T-helper 2 cell treated with Interferon-gamma antibody and Interleukin-4, amounts not matched to agents 100 ng/mL and 5 ng/mL, for 36 hours (primary cell): ENCODE measurements at regions not wholly inside any gene's neighbourhood (a gene's known extent, or its start where the extent isn't known, plus 50 kb on each side); places are given as distances from the start of the nearest gene placed in this dataset.

ENCODE experiments used
- intact Hi-C: fragments of 100-400 bp; cut with micrococcal nuclease; formaldehyde crosslinking; loops from one replicate; pipeline ENCODE4 v1.15.1; 2023

DNA sequence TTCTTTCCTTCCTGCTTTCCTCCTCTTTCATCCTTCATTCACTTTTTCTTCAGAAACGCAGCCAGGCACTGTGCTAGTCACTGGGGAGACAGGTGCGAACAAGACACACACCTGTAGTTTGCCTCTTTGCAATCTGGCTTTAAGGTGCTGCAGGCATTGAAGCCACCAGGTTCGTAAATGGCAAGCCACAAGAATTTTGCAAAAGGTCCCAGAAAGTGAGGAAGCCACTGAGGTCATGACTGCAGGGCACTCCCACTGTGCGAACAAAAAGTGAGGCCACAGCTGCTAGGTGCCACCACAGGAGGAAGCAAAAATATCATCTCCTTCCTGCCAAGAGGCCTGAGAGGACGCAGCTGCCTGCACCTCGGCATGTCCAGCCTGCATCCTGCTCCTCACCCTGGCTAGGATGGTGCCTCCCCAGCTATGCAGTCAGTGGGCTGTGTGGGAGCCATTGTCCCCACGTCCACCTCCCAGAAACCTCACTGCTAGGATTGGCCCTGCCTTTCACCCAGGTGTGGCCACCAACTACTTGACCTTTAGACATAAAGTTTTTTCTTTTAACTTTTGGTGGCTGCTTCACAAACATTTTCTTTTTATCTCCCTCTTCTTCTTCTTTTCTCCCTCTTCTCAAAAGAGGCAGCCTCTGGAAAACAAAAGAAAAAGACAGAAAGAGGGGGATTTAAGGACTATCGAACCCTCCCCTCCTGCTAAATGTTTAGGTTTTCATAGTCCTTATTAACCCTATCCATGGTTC lies 230.8 kb downstream of the BCAS1 start:
- intact Hi-C loops, result loop anchor here (5.0 kb wide), 3 partner anchors 78 to 182 kb away; no protein-coding TSS in a partner anchor

DNA sequence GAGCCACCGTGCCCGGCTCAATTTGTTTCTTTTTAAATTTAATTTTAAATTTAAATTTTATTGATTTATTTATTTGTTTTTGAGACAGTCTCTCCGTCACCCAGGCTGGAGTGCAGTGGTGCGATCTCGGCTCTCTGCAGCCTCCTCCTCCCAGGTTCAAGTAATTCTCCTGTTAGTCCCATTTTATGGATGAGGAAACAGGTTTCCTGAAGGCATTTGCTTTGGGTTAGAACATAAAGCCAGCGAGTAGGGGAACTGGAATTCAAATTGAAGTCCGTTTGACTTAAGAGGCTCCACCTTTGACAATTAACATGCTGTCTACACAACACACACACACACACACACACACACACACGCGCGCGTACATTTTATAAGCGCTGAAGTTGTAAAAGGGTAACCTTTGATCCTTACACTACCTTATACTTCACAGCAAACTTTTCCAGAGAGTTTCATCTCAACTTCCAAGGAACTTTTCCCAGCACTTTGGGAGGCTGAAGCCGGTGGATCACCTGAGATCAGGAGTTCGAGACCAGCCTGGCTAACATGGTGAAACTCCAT lies 232.0 kb downstream of the BCAS1 start:
- intact Hi-C loops, result no loop called here

DNA sequence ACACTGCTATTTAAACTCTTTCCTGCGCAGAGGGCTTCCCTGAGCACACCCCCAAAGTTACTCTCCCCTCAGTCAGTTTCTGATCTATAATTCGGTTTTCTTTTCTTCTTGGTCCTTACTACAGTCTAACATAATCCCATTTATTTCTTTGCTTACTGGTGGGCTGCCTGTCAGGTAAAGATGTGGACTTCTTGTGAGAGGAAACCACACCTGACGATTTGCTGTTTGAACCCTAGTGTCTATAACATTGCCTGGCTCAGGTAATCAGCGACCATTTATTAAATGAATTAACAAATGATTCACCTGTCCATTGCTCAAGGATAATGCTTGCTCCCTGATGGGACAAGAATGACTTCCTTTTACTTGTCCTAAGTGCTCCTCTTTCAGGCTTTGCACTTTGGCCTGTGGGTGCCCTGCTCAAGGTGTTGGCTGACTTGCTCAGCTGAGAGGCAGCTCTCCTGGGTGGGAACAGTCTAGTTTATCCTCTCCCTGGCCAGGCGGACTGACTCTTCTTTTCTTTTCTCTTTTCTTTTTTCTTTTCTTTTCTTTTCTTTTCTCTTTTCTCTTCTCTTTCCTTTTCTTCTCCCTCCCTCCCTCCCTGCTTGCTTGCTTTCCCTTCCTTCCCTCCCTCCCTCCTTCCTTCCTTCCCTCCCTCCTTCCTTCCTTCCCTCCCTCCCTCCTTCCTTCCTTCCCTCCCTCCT lies 233.1 kb downstream of the BCAS1 start:
- intact Hi-C loops, result no loop called here

DNA sequence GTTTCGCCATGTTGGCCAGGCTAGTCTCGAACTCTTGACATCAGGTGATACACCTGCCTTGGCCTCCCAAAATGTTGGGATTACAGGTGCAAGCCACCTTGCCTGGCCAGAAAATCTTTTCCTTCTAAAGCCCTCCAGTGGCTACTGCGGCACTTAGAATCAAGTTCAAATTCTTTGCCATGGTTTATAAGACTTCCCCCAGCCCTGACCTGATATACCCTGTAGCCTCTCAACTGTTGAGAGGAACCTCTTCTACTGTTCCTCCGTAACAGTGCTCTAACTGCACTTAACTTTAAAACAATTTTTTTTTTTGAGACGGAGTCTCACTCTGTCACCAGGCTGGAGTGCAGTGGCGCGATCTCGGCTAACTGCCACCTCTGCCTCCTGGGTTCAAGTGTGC lies 235.6 kb downstream of the BCAS1 start:
- intact Hi-C loops, result loop anchor here (5.0 kb wide), 1 partner anchor 33 kb away; no protein-coding TSS in a partner anchor

DNA sequence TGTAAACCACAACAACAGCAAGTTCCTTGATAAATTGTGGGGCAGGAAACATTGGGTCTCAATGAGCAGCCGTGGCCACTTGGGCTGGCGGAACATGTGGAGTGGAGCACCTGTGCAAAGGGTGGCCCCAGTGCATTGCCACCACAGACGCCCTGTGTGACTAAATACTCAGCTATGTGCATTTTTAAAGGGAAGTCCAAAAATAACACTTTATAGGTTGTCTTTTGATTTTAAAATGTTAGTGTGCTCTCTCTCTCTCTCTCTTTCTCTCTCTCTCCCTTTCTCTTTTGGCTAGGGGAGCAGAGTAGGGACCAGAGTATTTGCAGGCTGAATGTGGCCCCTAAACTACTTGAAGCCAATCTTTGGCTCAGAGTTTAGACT lies 236.3 kb downstream of the BCAS1 start:
- intact Hi-C loops, result loop anchor here (5.0 kb wide), 1 partner anchor 33 kb away; no protein-coding TSS in a partner anchor

DNA sequence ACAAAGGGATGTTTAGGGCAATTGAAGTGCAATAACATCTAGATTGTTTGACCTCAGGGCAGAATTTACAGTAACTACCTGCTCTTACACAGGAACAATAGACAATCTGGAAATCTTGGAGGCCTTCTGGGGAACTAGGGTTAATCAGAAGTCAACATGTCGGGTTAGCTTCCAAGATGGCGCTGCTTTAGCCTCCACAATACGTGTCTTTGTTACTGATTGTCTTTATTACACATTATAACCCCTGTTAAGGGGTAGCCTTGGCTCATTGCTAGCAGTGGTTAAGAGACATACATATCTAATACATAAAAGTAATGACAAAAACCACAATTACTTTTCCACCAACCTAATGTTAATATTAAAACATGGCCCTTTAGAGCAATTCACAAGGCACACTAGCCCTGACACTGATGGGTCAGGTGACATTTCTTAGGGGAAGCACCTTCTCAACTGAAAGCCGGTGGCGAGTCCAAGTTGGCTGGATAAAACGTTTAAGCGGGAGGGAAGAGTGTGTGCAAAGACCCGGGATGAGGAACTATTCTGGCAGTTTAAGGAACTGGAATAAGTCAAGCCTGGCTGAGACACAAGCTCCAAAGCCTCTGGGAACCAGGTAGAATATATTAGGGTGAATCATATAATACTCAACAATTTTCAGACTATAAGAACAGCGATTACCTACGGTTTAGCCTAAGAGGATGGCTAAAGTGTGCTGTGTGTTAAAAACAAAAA lies 236.9 kb downstream of the BCAS1 start:
- intact Hi-C loops, result loop anchor here (5.0 kb wide), 1 partner anchor 34 kb away; no protein-coding TSS in a partner anchor

DNA sequence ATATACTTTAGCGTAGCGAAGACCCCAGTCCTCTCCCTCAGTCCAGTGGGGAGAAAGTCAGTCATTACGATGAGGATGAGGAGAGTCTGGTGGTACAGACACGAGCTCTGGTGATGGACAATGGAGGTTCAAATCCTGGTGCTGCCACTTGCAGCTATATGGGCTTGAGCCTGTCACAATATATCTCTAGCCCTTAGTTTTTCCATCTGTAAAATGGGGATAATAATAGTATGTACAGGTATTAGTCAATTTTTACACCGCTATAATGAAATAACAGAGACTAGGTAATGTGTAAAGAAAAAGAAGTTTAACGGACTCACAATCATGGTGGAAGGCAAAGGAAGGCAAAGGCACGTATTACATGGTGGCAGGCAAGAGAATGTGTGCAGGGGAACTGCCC lies 237.9 kb downstream of the BCAS1 start:
- intact Hi-C loops, result loop anchor here (5.0 kb wide), 1 partner anchor 35 kb away; no protein-coding TSS in a partner anchor

DNA sequence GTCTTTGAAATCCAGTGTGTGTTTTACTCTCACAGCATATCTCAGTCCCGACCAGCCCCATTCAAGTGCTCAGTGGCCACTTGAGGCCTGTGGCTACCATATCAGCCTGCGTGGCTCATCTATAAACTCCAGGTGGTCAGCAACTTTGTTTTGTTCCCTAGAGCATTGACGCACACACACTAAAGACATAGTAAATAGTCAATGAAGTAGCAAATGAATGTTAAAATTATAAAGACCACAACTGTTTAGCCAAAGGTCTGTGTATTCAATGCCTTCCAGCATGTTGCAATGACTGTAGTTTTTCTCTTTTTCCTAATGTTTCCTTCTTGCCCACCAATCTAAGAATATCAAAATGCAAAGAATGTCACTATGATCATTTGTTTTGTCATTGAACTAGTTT lies 238.2 kb upstream of the ZNF217 start:
- intact Hi-C loops, result loop anchor here (5.0 kb wide), 1 partner anchor 35 kb away; no protein-coding TSS in a partner anchor

DNA sequence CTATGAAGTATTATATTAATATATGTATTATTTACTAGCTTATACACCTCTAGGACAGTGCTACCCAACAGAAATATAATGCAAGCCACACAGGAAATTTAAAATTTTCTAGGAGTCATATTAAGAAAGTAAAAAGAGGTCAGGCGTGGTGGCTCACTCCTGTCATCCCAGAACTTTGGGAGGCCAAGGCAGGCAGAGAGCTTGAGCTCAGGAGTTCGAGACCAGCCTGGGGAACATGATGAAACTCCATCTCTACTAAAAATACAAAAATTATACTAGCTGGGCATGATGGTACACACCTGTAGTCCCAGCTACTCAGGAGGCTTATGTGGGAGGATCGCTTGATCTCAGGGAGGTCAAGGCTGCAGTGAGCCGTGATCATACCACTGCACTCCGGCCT lies 237.6 kb upstream of the ZNF217 start:
- intact Hi-C loops, result loop anchor here (5.0 kb wide), 1 partner anchor 36 kb away; no protein-coding TSS in a partner anchor

DNA sequence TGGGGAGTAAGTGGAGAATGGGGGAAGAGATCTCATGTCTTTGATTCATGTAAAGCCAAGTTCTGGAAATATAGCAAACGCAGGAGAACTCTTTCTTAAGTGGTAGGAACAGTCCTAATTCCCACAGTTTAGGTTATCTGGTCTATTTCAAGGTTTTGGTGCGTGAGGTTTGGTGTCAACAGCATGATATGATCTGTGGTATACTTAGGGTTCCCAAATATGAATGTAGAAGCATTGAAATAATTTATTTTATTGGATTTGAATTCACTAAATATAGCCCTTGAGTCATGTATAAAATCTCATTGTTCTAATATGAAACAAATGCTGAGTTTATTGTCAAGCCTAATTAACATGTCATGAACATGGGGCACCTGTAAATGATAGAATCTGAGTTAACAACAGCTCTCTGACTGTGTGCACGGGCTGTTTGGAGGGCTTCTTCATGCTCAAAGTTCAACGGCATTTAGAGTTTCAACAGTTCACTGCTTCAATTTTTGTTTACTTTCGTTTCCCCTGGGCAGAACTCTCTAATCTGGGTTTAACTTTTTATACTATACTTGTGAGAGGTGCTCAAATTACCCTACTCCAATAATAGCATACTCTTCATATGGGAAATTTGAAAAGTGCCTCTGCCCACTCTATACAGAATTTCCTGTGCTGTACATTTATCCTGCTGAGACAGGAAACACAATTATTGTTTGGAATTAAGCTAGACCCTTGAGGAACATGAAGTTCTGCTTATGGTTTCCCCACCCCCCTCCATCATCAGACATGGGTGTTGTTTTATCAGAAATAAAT lies 236.3 kb upstream of the ZNF217 start:
- intact Hi-C loops, result loop anchor here (5.0 kb wide), 1 partner anchor 37 kb away; no protein-coding TSS in a partner anchor

DNA sequence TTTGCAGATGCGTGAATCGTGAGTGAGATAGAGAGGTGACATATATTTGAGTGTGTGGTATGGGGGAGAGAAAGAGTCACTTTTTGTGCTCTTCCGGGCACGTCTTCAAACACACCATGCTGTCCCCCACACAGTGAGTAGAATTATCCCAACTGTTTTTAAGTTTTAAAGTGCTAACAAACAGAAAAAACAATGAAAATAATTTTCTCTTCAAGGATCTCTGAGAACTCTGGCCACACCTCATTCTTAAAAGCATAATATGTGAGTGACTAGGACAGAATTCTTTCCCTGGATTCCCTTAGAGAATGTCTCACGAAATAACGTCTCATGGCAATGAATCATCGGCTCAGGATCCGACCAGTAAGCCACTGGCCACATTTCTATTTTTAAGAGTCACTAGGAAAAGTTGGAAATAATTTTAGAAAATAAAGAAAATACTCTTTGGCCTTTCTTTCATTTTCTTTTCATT lies 235.7 kb upstream of the ZNF217 start:
- intact Hi-C loops, result no loop called here

DNA sequence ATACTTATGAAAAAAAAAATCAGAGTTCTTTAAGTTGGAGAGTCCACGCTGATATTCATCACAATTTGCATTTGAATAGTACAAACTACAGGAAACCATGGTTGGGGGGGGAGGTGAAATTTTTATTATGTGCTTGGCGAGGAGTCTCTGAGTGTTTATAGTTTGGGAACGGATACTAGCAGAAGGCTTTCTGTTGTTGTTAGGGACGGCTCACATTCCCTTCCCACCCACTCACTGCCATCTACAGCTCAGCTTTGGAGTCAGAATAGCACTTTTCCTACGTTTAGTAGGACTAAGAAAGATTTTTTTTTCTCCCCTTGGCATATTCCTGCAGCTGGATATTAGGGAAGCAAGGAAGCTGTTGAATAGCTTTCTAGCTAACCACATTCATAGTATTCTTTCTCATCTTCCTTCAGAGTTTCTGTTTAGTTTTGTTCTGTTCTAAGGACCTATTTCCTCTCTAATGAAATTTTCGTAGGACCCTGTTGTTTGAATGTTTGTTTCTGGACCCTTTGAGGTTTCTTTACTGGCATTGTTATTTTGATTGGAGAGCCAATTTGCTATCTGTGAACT lies 235.1 kb upstream of the ZNF217 start:
- intact Hi-C loops, result no loop called here

DNA sequence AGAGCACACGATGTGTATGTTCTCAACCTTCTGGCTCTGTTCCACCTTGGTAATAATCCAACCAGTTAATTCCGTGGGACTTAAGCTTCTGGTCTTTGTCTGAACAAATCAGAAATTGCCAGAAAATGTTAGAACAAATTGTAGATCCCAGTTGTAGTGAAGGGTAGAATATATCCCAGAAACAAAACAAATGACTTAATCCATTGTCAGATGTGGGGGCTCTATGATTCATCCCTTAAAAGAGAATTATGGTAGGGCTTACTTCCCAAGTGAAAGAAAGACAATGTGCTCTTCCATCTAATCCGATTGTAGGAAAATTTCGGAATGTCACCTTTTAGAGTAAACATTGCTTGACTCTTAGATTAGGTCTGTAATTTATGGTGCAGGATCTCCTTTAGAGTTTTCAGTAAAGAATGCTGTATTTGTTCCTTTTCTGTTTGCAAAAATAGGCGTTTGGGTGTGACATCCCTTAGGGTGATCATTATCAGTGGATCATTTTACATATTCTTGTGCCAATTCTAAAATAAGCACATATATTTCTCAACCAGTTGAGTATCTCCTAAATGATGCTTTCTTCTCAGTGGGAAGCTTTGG lies 234.5 kb upstream of the ZNF217 start:
- intact Hi-C loops, result no loop called here

DNA sequence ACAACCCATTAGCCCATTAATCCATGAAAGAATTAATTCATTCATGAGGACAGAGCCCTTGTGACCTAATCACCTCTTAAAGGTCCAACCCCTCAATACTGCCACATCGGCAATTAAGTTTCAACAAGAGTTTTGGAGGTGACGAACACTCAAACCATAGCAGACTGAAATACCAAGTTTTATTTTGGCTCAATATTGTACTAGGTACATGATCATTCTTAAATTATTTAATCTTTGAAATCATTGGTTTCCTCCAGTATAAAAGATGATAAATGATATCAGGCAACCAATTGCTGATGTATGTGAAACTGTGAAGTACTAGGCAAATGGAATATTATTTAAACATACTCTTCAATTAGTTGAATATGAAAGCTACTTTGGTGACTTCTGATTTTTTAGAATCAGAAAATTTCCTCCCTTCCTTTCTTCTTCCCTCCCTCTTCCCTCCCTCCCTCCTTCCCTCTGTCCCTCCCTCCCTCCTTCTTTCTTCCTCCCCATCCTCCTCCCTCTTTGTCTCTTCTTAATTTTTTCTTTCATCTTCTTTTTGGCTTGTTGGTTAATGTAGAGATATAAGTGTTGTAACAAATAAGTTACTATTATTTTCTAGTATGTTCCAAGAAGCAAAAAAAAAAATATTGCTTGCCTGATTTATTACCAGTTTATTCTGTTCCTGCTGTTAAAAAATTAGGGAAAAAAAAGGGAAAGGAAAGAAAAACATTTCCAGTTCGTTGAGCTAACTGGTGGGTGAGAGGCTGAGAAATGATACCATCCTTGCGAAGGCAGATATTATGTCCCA lies 233.9 kb upstream of the ZNF217 start:
- intact Hi-C loops, result no loop called here

DNA sequence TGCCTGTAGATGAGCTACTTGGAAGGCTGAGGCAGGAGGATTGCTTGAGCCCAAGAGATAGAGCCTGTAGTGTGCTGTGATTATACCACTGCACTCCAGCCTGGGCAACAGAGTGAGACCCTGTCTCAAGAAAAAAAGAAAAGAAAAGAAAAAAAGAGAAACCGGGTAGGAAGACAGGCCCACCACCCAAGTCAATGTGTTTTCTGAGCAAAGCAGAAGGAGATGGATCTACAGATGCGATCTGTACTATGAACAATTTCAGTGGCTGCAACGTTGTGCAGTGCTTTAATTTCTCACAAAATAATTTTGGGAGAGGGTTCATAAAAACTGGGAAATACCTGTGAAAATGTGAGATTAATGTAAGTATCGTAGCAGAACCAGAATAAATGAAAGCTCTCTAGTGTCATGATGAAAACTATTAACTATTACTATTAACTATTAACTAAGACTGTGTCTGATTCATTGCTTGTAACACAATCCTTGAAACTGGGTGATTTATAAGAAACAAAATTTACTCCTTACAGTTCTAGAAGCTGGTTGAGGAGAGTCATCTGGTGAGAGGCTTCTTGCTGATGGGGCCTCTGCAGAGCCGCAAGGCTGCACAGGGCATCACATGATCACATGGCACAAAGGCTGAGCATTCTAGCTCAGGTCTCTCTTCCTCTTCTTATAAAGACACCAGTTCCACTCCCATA lies 233.1 kb upstream of the ZNF217 start:
- intact Hi-C loops, result no loop called here

DNA sequence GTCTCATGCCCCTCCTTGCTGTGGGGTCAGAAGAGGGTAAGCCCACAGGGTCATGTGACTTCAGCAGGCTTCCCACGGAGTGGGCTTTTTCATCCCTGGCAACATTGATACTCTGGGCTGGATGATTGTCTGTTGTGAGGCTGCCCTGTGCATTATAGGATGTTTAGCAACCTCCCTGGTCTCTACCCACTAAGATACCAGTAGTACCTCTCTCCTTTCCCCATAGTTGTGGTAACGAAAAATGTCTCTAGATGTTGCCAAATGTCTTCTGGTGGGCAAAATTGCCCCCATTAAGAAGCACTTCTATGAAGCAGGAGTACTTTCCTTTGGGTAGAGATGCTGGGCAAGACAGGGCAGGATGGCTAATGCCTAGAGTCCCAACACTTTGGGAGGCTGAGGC lies 232.5 kb upstream of the ZNF217 start:
- intact Hi-C loops, result no loop called here

DNA sequence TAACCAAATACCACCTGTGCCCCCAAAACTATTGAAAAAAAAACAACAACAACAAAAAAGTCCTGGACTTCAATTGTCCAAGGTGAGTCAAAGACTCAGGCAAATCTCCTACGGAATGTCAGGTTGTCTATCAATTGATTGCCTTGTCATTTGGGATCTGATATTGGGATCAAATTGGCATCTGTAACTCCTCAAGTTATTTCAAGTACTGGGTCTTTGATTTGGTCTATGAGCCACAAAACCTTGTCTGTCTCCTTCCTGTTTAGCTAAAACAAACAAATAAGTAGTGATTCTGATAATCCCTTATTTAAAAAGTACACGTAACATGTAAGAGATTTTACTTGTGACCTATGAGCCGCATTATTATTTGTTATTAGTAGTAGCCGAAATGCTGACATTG lies 231.6 kb upstream of the ZNF217 start:
- intact Hi-C loops, result no loop called here

DNA sequence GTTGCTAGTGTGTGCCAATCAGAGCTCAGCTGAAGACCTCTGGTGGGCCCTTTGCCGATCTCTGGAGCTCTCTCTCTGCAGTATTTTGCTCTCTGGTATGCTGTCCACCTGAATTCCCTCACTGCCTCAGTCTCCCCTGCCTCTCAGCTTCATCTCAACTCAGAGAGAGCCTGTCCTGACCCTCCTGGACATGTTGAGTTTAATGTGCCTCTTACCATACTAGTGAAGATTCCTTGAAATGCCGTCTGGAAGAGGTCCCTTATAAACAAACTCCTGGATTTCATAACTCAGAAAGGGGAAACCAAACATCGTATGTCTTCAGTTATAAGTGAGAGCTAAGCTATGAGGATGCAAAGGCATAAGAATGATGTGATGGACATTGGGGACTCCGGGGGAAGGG lies 231.1 kb upstream of the ZNF217 start:
- intact Hi-C loops, result no loop called here
